K562 (cell line): ENCODE measurements at regions not wholly inside any gene's neighbourhood (a gene's known extent, or its start where the extent isn't known, plus 50 kb on each side); places are given as distances from the start of the nearest gene placed in this dataset.
"Not testable (repeated sequence)": the region's sequence is repeated elsewhere in the genome, so short reads cannot be mapped to it uniquely, and the experiment has no call there.

Source experiments
- ATAC-seq: fragments of 200-7000 bp; cut with Tn5 transposase; 3 replicates; pipeline ENCODE4 v1.9.1; 2020; ENCODE audit warnings: moderate library complexity
- BruUV-seq: library from RNA; stranded (reverse); fragments of 400-500 nt; replicated peaks from 2 replicates; lab custom pipeline; 2021; lab: Mats Ljungman, UMichigan
- CTCF ChIA-PET: fragments of 300-600 bp; formaldehyde crosslinking; extraction: SDS; loops from one replicate; lab custom pipeline; 2021; ENCODE audit warnings: low intra/inter-chr PET ratio; lab: Yijun Ruan, JAX
- POLR2A ChIA-PET: fragments of 300-600, 350-650 bp; sonication (Branson Sonifier 250); formaldehyde crosslinking; extraction: SDS; loops from one replicate; lab custom pipeline; 2021; ENCODE audit warnings: antibody characterized with exemption, inconsistent platforms; lab: Yijun Ruan, JAX
- DNase-seq, 4 experiments: peaks; one replicate each; pipeline versions ENCODE4 v3.0.0 to v3.0.0-alpha.2; 2011 to 2018; ENCODE audit warnings: low spot score in 3 of 4, mixed read lengths in 3 of 4; ENCODE audit errors: extremely low read depth in 1 of 4
- FAIRE-seq: peaks from 2 replicates; lab custom pipeline; 2011; peaks lifted over from hg19 to GRCh38; lab: Jason Lieb, UNC
- H2AFZ ChIP-seq: 2 replicates; pipeline ENCODE4 v1.6.0; 2011; ENCODE audit warnings: low read depth, low read length, control low read depth, inconsistent platforms
- H3K27ac ChIP-seq: fragments of 200-600 bp; 3 replicates; pipeline ENCODE4 v1.8.0; 2011; ENCODE audit warnings: low read depth, mild to moderate bottlenecking, control low read depth, inconsistent platforms, low read length, moderate library complexity, mixed read lengths; ENCODE audit errors: extremely low read depth
- H3K27me3 ChIP-seq, 2 experiments: fragments of 300-600 bp in 1 of 2; 2 replicates in 1 of 2; 3 replicates in 1 of 2; pipeline versions ENCODE4 v1.6.0 to v1.8.0; 2011; ENCODE audit warnings: inconsistent platforms in 2 of 2, low read length in 2 of 2, mild to moderate bottlenecking in 1 of 2, mixed read lengths in 1 of 2, moderate library complexity in 1 of 2; ENCODE audit not compliant: control insufficient read depth in 2 of 2, insufficient read depth in 2 of 2
- H3K36me3 ChIP-seq: fragments of 300-600 bp; 3 replicates; pipeline ENCODE4 v1.8.0; 2011; ENCODE audit warnings: mild to moderate bottlenecking, low read length, inconsistent platforms; ENCODE audit not compliant: control insufficient read depth, insufficient read depth
- H3K4me1 ChIP-seq, 2 experiments: fragments of 200-600 bp in 1 of 2; replicated peaks in 1 of 2; 2 replicates in 1 of 2; 3 replicates in 1 of 2; pipeline versions ENCODE4 v1.5.1 to v1.8.0; 2011; ENCODE audit warnings: inconsistent platforms in 2 of 2, low read length in 2 of 2, mild to moderate bottlenecking in 1 of 2, mixed read lengths in 1 of 2, moderate library complexity in 1 of 2; ENCODE audit not compliant: control insufficient read depth in 2 of 2, insufficient read depth in 2 of 2
- H3K4me2 ChIP-seq: 2 replicates; pipeline ENCODE4 v1.6.1; 2011; ENCODE audit warnings: low read length, control low read depth, inconsistent platforms, mixed read lengths; ENCODE audit not compliant: insufficient read depth
- H3K4me3 ChIP-seq: fragments of 200-600 bp; sonication (generic), shearing (Covaris generic); 2 replicates; pipeline ENCODE4 v1.5.1; 2016; ENCODE audit warnings: control low read depth, inconsistent platforms
- H3K79me2 ChIP-seq: fragments of 200-600 bp; 3 replicates; pipeline ENCODE4 v1.8.0; 2011; ENCODE audit warnings: low read length, inconsistent platforms; ENCODE audit not compliant: control insufficient read depth, insufficient read depth
- H3K9ac ChIP-seq, 2 experiments: 2 replicates each; pipeline versions ENCODE4 v1.6.0 to v1.6.1; 2011; ENCODE audit warnings: low read depth in 2 of 2, low read length in 2 of 2, control low read depth in 1 of 2, inconsistent platforms in 1 of 2, mild to moderate bottlenecking in 1 of 2, mixed read lengths in 1 of 2; ENCODE audit not compliant: insufficient read depth in 1 of 2
- H3K9me1 ChIP-seq: one replicate; pipeline ENCODE4 v1.6.0; 2011; ENCODE audit warnings: inconsistent platforms, mild to moderate bottlenecking, low read length, moderate library complexity; ENCODE audit not compliant: control insufficient read depth, insufficient read depth
- H3K9me3 ChIP-seq: replicated peaks from 2 replicates; pipeline ENCODE4 v1.5.1; 2011; ENCODE audit warnings: low read depth, low read length, inconsistent platforms; ENCODE audit not compliant: control insufficient read depth, insufficient read depth
- H4K20me1 ChIP-seq: replicated peaks from 2 replicates; pipeline ENCODE4 v1.6.1; 2011; ENCODE audit warnings: low read length, inconsistent platforms, mixed read lengths; ENCODE audit not compliant: control insufficient read depth, insufficient read depth
- BCOR ChIP-seq: fragments of 450-650 bp; IDR thresholded peaks from 2 replicates; pipeline ENCODE4 v1.6.1; 2016
- KDM1A ChIP-seq, 2 experiments: fragments of 450-650 bp; IDR thresholded peaks; 2 replicates each; pipeline ENCODE4 v1.6.1; 2016; ENCODE audit warnings: mild to moderate bottlenecking in 2 of 2
- ZNF146 ChIP-seq: IDR thresholded peaks from one replicate; pipeline ENCODE4 v1.6.1; 2018; ENCODE audit warnings: missing compliant biosample characterization; ENCODE audit not compliant: unreplicated experiment
- WGBS: fragments of 100-300 bp; shearing (Covaris generic); methylation state at CpG from one replicate; pipeline ENCODE4 v1.1.6; 2016; ENCODE audit warnings: low coverage, mixed read lengths; ENCODE audit not compliant: insufficient coverage; ENCODE audit errors: missing lambda C conversion rate; 5-methylcytosine and 5-hydroxymethylcytosine counted together
- in situ Hi-C: fragments of 300-500 bp; cut with MboI; formaldehyde crosslinking; loops from 4 replicates; pipeline ENCODE4 v1.15.0; 2018; ENCODE audit warnings: inconsistent platforms, mixed read lengths
- intact Hi-C: fragments of 100-400 bp; cut with micrococcal nuclease; formaldehyde crosslinking; loops from 2 replicates; pipeline ENCODE4 v1.14.2; 2022

DNA sequence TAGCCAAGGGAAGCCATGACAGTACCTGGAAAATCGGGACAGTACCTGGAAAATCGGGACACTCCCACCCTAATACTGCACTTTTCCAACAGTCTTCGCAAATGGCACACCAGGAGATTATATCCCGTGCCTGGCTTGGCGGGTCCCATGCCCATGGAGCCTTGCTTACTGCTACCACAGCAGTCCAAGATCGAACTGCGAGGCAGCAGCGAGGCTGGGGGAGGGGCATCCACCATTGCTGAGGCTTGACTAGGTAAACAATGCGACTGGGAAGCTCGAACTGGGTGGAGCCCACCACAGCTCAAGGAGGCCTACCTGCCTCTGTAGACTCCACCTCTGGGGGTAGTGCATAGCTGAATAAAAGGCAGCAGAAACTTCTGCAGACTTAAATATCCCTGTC, 238.9 kb upstream of the PRSS16 start:
- CTCF ChIA-PET, ATAC-seq: not testable (repeated sequence)
- WGBS = 72% methylated on average over 10 of the region's 10 CpGs

GRCh38 chr6:27014053-27014452, 233.4 kb upstream of the PRSS16 start:
- not testable (repeated sequence) for H3K27ac ChIP-seq, H3K27me3 ChIP-seq, H3K4me1 ChIP-seq, DNase-seq, H3K9me1 ChIP-seq, H4K20me1 ChIP-seq, H3K36me3 ChIP-seq, FAIRE-seq, H2AFZ ChIP-seq, H3K9me3 ChIP-seq, H3K4me2 ChIP-seq, BruUV-seq, H3K9ac ChIP-seq
- no CpG with 5 or more reads among the region's 2 CpGs for WGBS
- intact Hi-C loops = loop anchor here (10.0 kb wide), 1 partner anchor 61 kb away; no protein-coding TSS in a partner anchor
- peaks cover 44% of the 10 kb centered on the region for H3K79me2 ChIP-seq
- TF ChIP-seq BCOR (peak; percentile 79), ZNF146 (peak; percentile 17), KDM1A (IDR thresholded peaks at IDR 0.05) (peak; percentile 49 to 58; a peak in 1 of 4 replicates)
- TF ChIP-seq, all 486 proteins: peak for 3; not testable (repeated sequence) for 483
- ATAC-seq, CTCF ChIA-PET, in situ Hi-C loops, H3K4me3 ChIP-seq: not testable (repeated sequence)
- POLR2A ChIA-PET = interaction anchor here (0.7 kb wide), 1 partner anchor 250 kb away, joined by 3 read pairs; no protein-coding TSS in a partner anchor

More for the DNA sequence above, 238.9 kb upstream of the PRSS16 start:
- intact Hi-C loops, H3K4me1 ChIP-seq, DNase-seq, H3K9me3 ChIP-seq, H3K4me2 ChIP-seq, H3K27ac ChIP-seq, BruUV-seq, H3K9me1 ChIP-seq, in situ Hi-C loops, H3K9ac ChIP-seq, H3K4me3 ChIP-seq, H3K36me3 ChIP-seq, H4K20me1 ChIP-seq, FAIRE-seq, H2AFZ ChIP-seq, H3K79me2 ChIP-seq, H3K27me3 ChIP-seq: not testable (repeated sequence)
- POLR2A ChIA-PET = interaction anchor here (2.2 kb wide), 1 partner anchor 13 kb away, joined by 7 read pairs; no protein-coding TSS in a partner anchor
